Heart left ventricle (tissue), 16 donors: ENCODE measurements at regions not wholly inside any gene's neighbourhood (a gene's known extent, or its start where the extent isn't known, plus 50 kb on each side); places are given as distances from the start of the nearest gene placed in this dataset.
A peak's percentile ranks its signal among the peaks of the same experiment; 100 is the strongest.

Source experiments
- ATAC-seq, 4 donors: fragments of 200-7000 bp; cut with Tn5 transposase; one replicate each; pipeline ENCODE4 v1.9.1; 2020 to 2022; ENCODE audit warnings: moderate library complexity in 4 of 4, mild to moderate bottlenecking in 3 of 4, moderate number of reproducible peaks in 1 of 4
- DNase-seq, 5 donors: peaks; one replicate each; pipeline ENCODE4 v3.0.0-alpha.2; 2020
- H3K27ac ChIP-seq, 12 donors: fragments of 200-600 bp; sonication (generic) in 4 of 12; one replicate each; pipeline versions ENCODE4 v1.5.0 to v1.8.0; 2016 to 2022; ENCODE audit warnings: mild to moderate bottlenecking in 2 of 12
- H3K27me3 ChIP-seq, 9 donors: fragments of 200-600 bp; sonication (generic) in 2 of 9; one replicate each; pipeline versions ENCODE4 v1.5.1 to v1.8.0; 2016 to 2022; ENCODE audit warnings: mild to moderate bottlenecking in 3 of 9
- H3K36me3 ChIP-seq, 9 donors: fragments of 200-600 bp; sonication (generic) in 2 of 9; one replicate each; pipeline versions ENCODE4 v1.5.0 to v1.8.0; 2018 to 2022; ENCODE audit warnings: mild to moderate bottlenecking in 2 of 9
- H3K4me1 ChIP-seq, 12 donors: fragments of 200-600 bp; sonication (generic) in 4 of 12; one replicate each; pipeline versions ENCODE4 v1.5.0 to v1.8.0; 2016 to 2022; ENCODE audit warnings: mild to moderate bottlenecking in 3 of 12
- H3K4me3 ChIP-seq, 12 donors: fragments of 200-600 bp; sonication (generic) in 4 of 12; one replicate each; pipeline versions ENCODE4 v1.5.0 to v1.8.0; 2017 to 2022; ENCODE audit warnings: mild to moderate bottlenecking in 9 of 12, moderate library complexity in 4 of 12
- H3K9me3 ChIP-seq, 12 donors: fragments of 200-600 bp; sonication (generic) in 4 of 12; one replicate each; pipeline versions ENCODE4 v1.5.0 to v1.8.0; 2016 to 2022; ENCODE audit warnings: mild to moderate bottlenecking in 1 of 12
- CTCF ChIP-seq, 12 donors: fragments of 200-600 bp; sonication (generic) in 4 of 12; IDR thresholded peaks; one replicate each; pipeline versions ENCODE4 v1.5.0 to v1.8.0; 2018 to 2022; ENCODE audit warnings: antibody characterized with exemption in 12 of 12, mild to moderate bottlenecking in 5 of 12
- POLR2A ChIP-seq, 2 donors: fragments of 450-650 bp; IDR thresholded peaks; one replicate each; pipeline ENCODE4 v1.6.1; 2017; ENCODE audit warnings: antibody characterized with exemption in 2 of 2, mild to moderate bottlenecking in 2 of 2, moderate library complexity in 2 of 2
- WGBS, 4 donors: extraction: QIAGEN DNeasy Blood & Tissue Kit in 2 of 4; methylation state at CpG; one replicate each; pipeline versions ENCODE4 v1.1.5 to v1.1.7; 2013 to 2018; 5-methylcytosine and 5-hydroxymethylcytosine counted together
- intact Hi-C, 10 donors: fragments of 100-400 bp; cut with DNase I; formaldehyde crosslinking; loops; one replicate each; pipeline versions ENCODE4 v1.11.1 to v1.14.2; 2022
- donor health status: ischemic (EF 13 %, LVEDD 7.1; RV severe dilation, severe dysfunction).
- donor health status: healthy with polysubstance abuse.
- donor health status: DM: no; HTN: yes; CAD: no.
- donor health status: DM: no; HTN: no; CAD: no.
- donor health status: ischemic (EF 25% LVEDD 6.9; RV normal size, moderate dysfunction).
- donor health status: ischemic (EF 25% LVEDD 5.7; RV mildly dilated, moderate dysfunction).
- donor health status: healthy.
- donor health status: DM: yes; HTN: yes; CAD: no.
- donor health status: ischemic (EF 35%, LVEDD 5.7; RV mildly dilated, moderate dysfunction).
- donor health status: nonischemic (EF 11% LVEDD 7.7; RV severe dilation, severe dysfunction).
- donor health status: DM: yes; HTN: yes; CAD: no.
- donor health status: PGD.
- donor health status: ischemic (EF 29% LVEDD 5.4; RV normal size, mild dysfunction).
- donor health status: nonischemic (EF 23%, LVEDD 6.1; RV moderate dilation, normal function).

DNA sequence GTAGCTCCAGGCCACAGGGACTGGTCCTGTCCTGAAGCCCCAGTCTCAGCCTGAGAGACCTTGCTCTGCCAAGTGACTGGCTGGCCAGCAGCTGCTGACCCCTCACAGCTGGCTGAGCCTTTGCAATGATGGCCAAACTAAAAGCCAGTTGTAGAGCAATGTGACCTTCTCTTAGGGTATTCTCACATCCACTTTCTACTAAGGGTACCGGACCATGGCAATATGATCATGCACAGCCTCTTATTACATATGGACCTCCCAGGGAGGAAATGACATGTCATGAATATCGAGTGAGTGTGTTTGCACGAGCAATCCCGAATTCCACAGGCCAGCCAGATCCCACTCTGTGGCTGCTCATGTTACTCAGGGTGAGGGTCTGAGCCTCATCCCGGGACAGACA lies 213.9 kb downstream of the VAPA start:
- Histone ChIP-seq H3K27me3 (peaks cover 0 to 12% (median 0%) of the 10 kb centered on the region in 9 donors), H3K9me3 (no peaks in the 10 kb centered on the region), H3K36me3 (no peaks in the 10 kb centered on the region), H3K27ac (no peak overlapping the region), H3K4me3 (no peak overlapping the region), H3K4me1 (peaks cover 0 to 34% (median 19%) of the 10 kb centered on the region in 12 donors)
- ATAC-seq (no peak), DNase-seq (no peak)
- TF ChIP-seq POLR2A (IDR thresholded peaks at IDR 0.05) (no peak), CTCF (IDR thresholded peaks at IDR 0.05) (no peak)
- intact Hi-C loops: loop anchor here in 1 of 10 donors (10.0 kb wide), 1 partner anchor 317 kb away; no protein-coding TSS in a partner anchor
- WGBS, 4 donors: 68 to 82% (median 79%) methylated on average over 5 of the region's 5 CpGs

GRCh38 chr18:10128921-10129501 lies 215.2 kb downstream of the VAPA start:
- ATAC-seq (no peak), DNase-seq (no peak)
- no peaks in the 10 kb centered on the region for H3K36me3 ChIP-seq
- TF ChIP-seq CTCF (IDR thresholded peaks at IDR 0.05): no peak
- TF ChIP-seq POLR2A (IDR thresholded peaks at IDR 0.05): no peak
- peaks cover 0 to 30% (median 17%) of the 10 kb centered on the region in 12 donors for H3K4me1 ChIP-seq
- intact Hi-C loops: loop anchor here in 1 of 10 donors (10.0 kb wide), 1 partner anchor 316 kb away; no protein-coding TSS in a partner anchor
- no peak overlapping the region for H3K27ac ChIP-seq
- WGBS, 4 donors: 76 to 85% (median 80%) methylated on average over 8 of the region's 8 CpGs
- no peak overlapping the region for H3K4me3 ChIP-seq
- no peaks in the 10 kb centered on the region for H3K9me3 ChIP-seq
- H3K27me3 ChIP-seq: peaks cover 0 to 12% (median 0%) of the 10 kb centered on the region in 9 donors

DNA sequence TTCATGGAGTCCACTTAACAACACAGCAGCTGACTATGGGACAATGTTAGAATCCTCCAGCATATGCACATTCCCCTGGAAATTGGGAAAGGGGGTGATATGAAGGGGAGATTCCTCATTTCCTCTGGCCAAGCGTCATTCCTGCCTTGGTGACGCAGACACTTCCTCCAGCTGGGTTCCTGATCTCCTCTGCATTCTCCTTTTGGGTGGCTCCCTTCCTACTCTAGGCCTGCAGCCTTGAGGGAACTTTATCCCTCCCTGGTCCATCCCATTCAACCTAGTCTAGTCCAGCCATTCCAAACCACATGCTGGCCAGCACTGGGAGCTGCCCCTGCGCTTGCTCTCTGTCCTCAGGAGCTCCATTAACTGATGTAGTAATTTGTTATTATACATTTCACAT lies 216.8 kb downstream of the VAPA start:
- H3K36me3 ChIP-seq: no peaks in the 10 kb centered on the region
- ATAC-seq (peak; percentile 56 to 94 (median 66)), DNase-seq (peak in 3 of 5 donors; percentile 43 to 63 (median 54))
- H3K27me3 ChIP-seq: peaks cover 0 to 12% (median 0%) of the 10 kb centered on the region in 9 donors
- intact Hi-C loops: loop anchor here in 2 of 10 donors (10.0 kb wide), 2 partner anchors 64 to 74 kb away; no protein-coding TSS in a partner anchor
- H3K27ac ChIP-seq: peak overlapping the region in 7 of 12 donors; percentile 10 to 69 (median 41)
- WGBS, 4 donors: 65 to 79% (median 69%) methylated on average over 3 of the region's 3 CpGs
- no peaks in the 10 kb centered on the region for H3K9me3 ChIP-seq
- peaks cover 0 to 25% (median 17%) of the 10 kb centered on the region in 12 donors for H3K4me1 ChIP-seq
- TF ChIP-seq CTCF (IDR thresholded peaks at IDR 0.05) (no peak), POLR2A (IDR thresholded peaks at IDR 0.05) (no peak)
- no peak overlapping the region for H3K4me3 ChIP-seq

GRCh38 chr18:10131081-10131459 lies 217.3 kb downstream of the VAPA start:
- Histone ChIP-seq H3K4me1 (peaks cover 0 to 25% (median 17%) of the 10 kb centered on the region in 12 donors), H3K4me3 (peak overlapping the region in 1 of 12 donors; percentile 37), H3K27ac (peak overlapping the region in 6 of 12 donors; percentile 10 to 69 (median 42)), H3K9me3 (no peaks in the 10 kb centered on the region), H3K27me3 (peaks cover 0 to 12% (median 0%) of the 10 kb centered on the region in 9 donors), H3K36me3 (no peaks in the 10 kb centered on the region)
- 70 to 77% (median 74%) methylated on average over 4 of the region's 4 CpGs for WGBS, 4 donors
- ATAC-seq (peak in 1 of 4 donors; percentile 2), DNase-seq (no peak)
- intact Hi-C loops: loop anchor here in 2 of 10 donors (10.0 kb wide), 2 partner anchors 64 to 74 kb away; no protein-coding TSS in a partner anchor
- TF ChIP-seq POLR2A (IDR thresholded peaks at IDR 0.05): no peak
